Endothelial cell of umbilical vein (primary cell): ENCODE measurements at regions not wholly inside any gene's neighbourhood (a gene's known extent, or its start where the extent isn't known, plus 50 kb on each side); places are given as distances from the start of the nearest gene placed in this dataset.

Source experiments
- BruUV-seq: library from RNA; stranded (reverse); fragments of 400-500 nt; replicated peaks from 2 replicates; lab custom pipeline; 2021; lab: Mats Ljungman, UMichigan
- CTCF ChIA-PET: fragments of 300-600, 350-600 bp; sonication (Branson Sonifier 250); formaldehyde crosslinking; loops from one replicate; lab custom pipeline; 2021; ENCODE audit warnings: antibody characterized with exemption, inconsistent platforms; lab: Charles Lee
- POLR2A ChIA-PET: fragments of 300-600, 350-600 bp; sonication (Branson Sonifier 250); formaldehyde crosslinking; loops from one replicate; lab custom pipeline; 2021; ENCODE audit warnings: antibody characterized with exemption, inconsistent platforms; lab: Charles Lee
- DNase-seq: peaks from one replicate; pipeline ENCODE4 v3.0.0-alpha.2; 2011; ENCODE audit warnings: low read depth, low spot score
- FAIRE-seq: peaks from 2 replicates; lab custom pipeline; 2011; peaks lifted over from hg19 to GRCh38; lab: Jason Lieb, UNC
- H2AFZ ChIP-seq: 2 replicates; pipeline ENCODE4 v1.6.0; 2012; ENCODE audit warnings: low read depth, low read length, control low read depth, inconsistent platforms
- H3K27ac ChIP-seq: 2 replicates; pipeline ENCODE4 v1.5.1; 2011; ENCODE audit warnings: low read depth, mild to moderate bottlenecking, control low read depth, low read length, moderate library complexity; ENCODE audit not compliant: insufficient read depth
- H3K27me3 ChIP-seq, 2 experiments: 2 replicates each; pipeline versions ENCODE4 v1.6.0 to v1.6.1; 2011; ENCODE audit warnings: low read length in 2 of 2, mixed read lengths in 1 of 2; ENCODE audit not compliant: control insufficient read depth in 2 of 2, insufficient read depth in 2 of 2
- H3K36me3 ChIP-seq, 2 experiments: 2 replicates in 1 of 2; 3 replicates in 1 of 2; pipeline ENCODE4 v1.5.1; 2011; ENCODE audit warnings: low read length in 2 of 2, mild to moderate bottlenecking in 1 of 2, moderate library complexity in 1 of 2; ENCODE audit not compliant: control insufficient read depth in 2 of 2, insufficient read depth in 2 of 2; ENCODE audit errors: extremely low read depth in 1 of 2
- H3K4me1 ChIP-seq: 3 replicates; pipeline ENCODE4 v1.5.1; 2011; ENCODE audit warnings: mild to moderate bottlenecking, low read length; ENCODE audit not compliant: control insufficient read depth, insufficient read depth; ENCODE audit errors: extremely low read depth
- H3K4me2 ChIP-seq: 2 replicates; pipeline ENCODE4 v1.6.1; 2011; ENCODE audit warnings: low read length, control low read depth, mixed read lengths; ENCODE audit not compliant: insufficient read depth
- H3K4me3 ChIP-seq, 3 experiments: fragments of 200-600 bp in 1 of 3; sonication (generic), shearing (Covaris generic) in 1 of 3; replicated peaks in 1 of 3; 2 replicates each; pipeline ENCODE4 v1.5.1; 2011 to 2016; ENCODE audit warnings: control low read depth in 3 of 3, low read length in 3 of 3, mild to moderate bottlenecking in 2 of 3, inconsistent platforms in 1 of 3, low read depth in 1 of 3, moderate library complexity in 1 of 3; ENCODE audit not compliant: insufficient read depth in 1 of 3
- H3K79me2 ChIP-seq: 2 replicates; pipeline ENCODE4 v1.6.0; 2012; ENCODE audit warnings: low read length, inconsistent platforms; ENCODE audit not compliant: control insufficient read depth, insufficient read depth
- H3K9ac ChIP-seq: replicated peaks from 2 replicates; pipeline ENCODE3; 2011; ENCODE audit warnings: low read length, control low read depth; ENCODE audit not compliant: insufficient read depth; ENCODE audit errors: extremely low read depth
- H3K9me1 ChIP-seq: replicated peaks from 3 replicates; pipeline ENCODE4 v1.6.0; 2011; ENCODE audit warnings: mild to moderate bottlenecking, low read length; ENCODE audit not compliant: control insufficient read depth, insufficient read depth; ENCODE audit errors: extremely low read depth
- H3K9me3 ChIP-seq: replicated peaks from 2 replicates; pipeline ENCODE4 v1.5.1; 2012; ENCODE audit warnings: low read length, inconsistent platforms; ENCODE audit not compliant: control insufficient read depth, insufficient read depth
- H4K20me1 ChIP-seq: replicated peaks from 2 replicates; pipeline ENCODE3; 2011; ENCODE audit warnings: mild to moderate bottlenecking, low read length; ENCODE audit not compliant: control insufficient read depth, insufficient read depth; ENCODE audit errors: extremely low read depth
- EZH2 ChIP-seq: IDR thresholded peaks from 2 replicates; pipeline ENCODE4 v1.6.1; 2012; ENCODE audit warnings: borderline replicate concordance, low read depth, mild to moderate bottlenecking, moderate library complexity, low read length, inconsistent platforms; ENCODE audit not compliant: severe bottlenecking
- FOS ChIP-seq: IDR thresholded peaks from 2 replicates; pipeline ENCODE4 v1.6.1; 2011; ENCODE audit warnings: mild to moderate bottlenecking, low read length, moderate library complexity, borderline replicate concordance; ENCODE audit not compliant: insufficient read depth
- GATA2 ChIP-seq: IDR thresholded peaks from 2 replicates; pipeline ENCODE4 v1.7.0; 2011; ENCODE audit warnings: low read depth, mild to moderate bottlenecking, moderate library complexity, mixed read lengths, low read length; ENCODE audit not compliant: insufficient read length, insufficient read depth
- JUN ChIP-seq: IDR thresholded peaks from 2 replicates; pipeline ENCODE4 v1.6.1; 2011; ENCODE audit warnings: borderline replicate concordance, low read depth; ENCODE audit not compliant: insufficient read length, insufficient read depth
- MYC ChIP-seq: IDR thresholded peaks from one replicate; pipeline ENCODE4 v1.6.1; 2011; ENCODE audit warnings: mild to moderate bottlenecking, low read depth, low read length
- POLR2A ChIP-seq: IDR thresholded peaks from 2 replicates; pipeline ENCODE4 v1.6.1; 2012; ENCODE audit warnings: low read depth, mild to moderate bottlenecking, control low read depth, low read length
- POLR2AphosphoS5 ChIP-seq: IDR thresholded peaks from 2 replicates; pipeline ENCODE4 v1.6.1; 2012; ENCODE audit warnings: low read depth, mild to moderate bottlenecking, control low read depth, low read length, moderate library complexity; ENCODE audit not compliant: insufficient read depth
- dilution Hi-C: fragments of 300-500 bp; cut with MboI; formaldehyde crosslinking; loops from one replicate; pipeline ENCODE4 v1.15.0; 2019; ENCODE audit warnings: low sequenced_read_pairs; ENCODE audit not compliant: extremely low pct_ligation_motif_present
- intact Hi-C: fragments of 100-400 bp; cut with micrococcal nuclease; formaldehyde crosslinking; loops from one replicate; pipeline ENCODE4 v1.10.0; 2022
- TF ChIP-seq, protein P1 (sequence below): IDR thresholded peaks from 2 replicates; pipeline ENCODE4 v1.6.1; 2011; ENCODE audit not compliant: insufficient read depth, insufficient read length
- TF ChIP-seq, protein P2 (sequence below), 2 donors: IDR thresholded peaks; 1 replicate in 1 of 2; 2 replicates in 1 of 2; pipeline ENCODE4 v1.5.1; 2011; ENCODE audit warnings: low read length in 2 of 2, mild to moderate bottlenecking in 2 of 2, moderate library complexity in 2 of 2, control low read depth in 1 of 2, inconsistent platforms in 1 of 2, low read depth in 1 of 2; ENCODE audit not compliant: insufficient read depth in 1 of 2; ENCODE audit errors: extremely low read depth in 1 of 2

DNA sequence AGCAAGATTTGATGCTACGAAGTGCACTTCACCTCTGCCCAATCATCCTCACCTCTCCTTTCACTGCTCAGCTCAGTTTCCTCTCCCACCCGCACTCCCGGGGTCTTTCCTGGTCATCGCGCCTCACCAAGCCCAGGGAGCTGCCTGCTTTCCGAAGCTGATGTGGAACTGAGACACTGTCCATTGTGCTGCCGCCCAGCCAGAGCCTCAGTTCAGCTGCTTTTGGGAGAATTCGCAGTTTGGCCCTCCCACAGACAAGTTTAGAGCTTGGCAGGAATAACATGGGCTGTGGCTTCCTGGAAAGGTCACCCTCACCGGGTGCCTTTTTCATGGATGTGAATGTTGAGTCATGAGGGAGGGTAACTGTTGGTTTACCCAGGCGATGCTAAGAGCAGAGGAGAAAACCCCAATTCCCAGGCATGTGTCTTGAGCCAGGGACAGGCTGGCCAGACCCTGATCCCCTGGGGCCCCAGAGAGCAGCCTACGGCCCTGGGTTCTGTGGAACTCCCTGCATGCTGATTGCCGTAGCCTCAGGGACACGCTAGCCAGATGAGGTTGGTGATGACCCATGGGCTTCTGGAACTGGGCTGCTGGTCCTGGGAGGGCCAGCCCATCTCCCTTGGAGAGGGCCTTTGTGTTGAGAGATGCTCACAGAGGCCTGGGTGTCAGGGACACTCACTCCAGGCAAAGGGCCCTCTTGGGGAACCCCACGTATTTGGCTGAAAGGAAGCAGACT, 1687.5 kb downstream of the TP53TG3F start:
- Histone ChIP-seq H3K4me3 (no peak overlapping the region), H3K9ac (no peak overlapping the region), H4K20me1 (no peaks in the 10 kb centered on the region), H3K27ac (no peak overlapping the region), H3K79me2 (no peaks in the 10 kb centered on the region), H3K4me1 (no peaks in the 10 kb centered on the region), H3K27me3 (no peaks in the 10 kb centered on the region), H3K4me2 (no peak overlapping the region), H3K9me3 (peaks cover 12% of the 10 kb centered on the region), H2AFZ (no peak overlapping the region), H3K36me3 (no peaks in the 10 kb centered on the region), H3K9me1 (no peaks in the 10 kb centered on the region)
- TF ChIP-seq, protein P1, sequence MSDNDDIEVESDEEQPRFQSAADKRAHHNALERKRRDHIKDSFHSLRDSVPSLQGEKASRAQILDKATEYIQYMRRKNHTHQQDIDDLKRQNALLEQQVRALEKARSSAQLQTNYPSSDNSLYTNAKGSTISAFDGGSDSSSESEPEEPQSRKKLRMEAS, result no peak
- dilution Hi-C loops (no loop called here), intact Hi-C loops (no loop called here)
- FAIRE-seq (no peak), DNase-seq (no peak)
- ChIA-PET CTCF (no interaction called here), POLR2A (no interaction called here)
- no TSS peak for BruUV-seq

DNA sequence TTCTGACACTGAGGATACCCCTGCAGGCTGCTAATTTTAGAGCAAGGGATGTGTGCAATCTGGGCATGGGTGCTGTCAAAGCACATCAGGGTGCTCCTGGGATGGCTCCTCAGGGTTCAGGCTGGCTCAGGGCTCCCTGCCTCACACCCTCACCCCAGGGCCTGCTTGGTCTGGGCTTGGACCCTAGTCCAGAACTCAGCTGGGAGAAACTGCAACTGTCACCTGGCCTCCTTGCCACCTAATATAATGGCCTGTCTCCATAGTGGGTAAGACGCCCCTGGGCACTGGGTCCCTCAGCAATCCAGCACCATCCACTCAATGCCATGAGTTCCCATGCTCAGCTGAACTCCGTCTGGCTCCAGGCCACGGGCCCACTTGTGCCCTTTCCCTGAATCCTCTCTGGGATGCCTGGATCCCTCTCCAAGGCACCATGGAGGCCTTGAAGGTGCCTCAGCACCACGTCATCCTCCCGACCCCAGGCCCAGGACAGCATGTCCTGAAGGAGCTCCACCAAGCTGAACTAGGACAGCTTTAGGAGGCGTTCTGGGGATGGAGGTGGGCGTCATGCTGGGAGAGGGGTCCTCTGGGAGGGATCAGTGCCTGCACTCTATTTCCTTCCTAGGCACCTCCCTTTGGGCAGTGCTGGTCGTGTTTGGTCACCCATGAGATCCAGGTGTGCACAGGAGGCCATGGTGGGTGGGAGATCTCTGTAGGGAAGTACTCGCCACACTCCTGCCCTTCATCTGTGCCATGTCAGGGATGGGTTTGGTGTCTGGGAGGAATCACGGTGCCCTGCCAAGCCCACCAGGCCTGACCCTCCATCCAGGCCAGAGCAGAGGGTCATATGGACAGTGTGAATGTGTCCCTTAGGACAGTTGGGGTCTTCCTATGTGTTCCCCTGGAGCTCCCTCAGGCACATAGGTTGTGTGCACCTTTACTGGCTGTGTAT, 1688.4 kb downstream of the TP53TG3F start:
- DNase-seq (no peak), FAIRE-seq (no peak)
- Histone ChIP-seq H3K27me3 (no peaks in the 10 kb centered on the region), H3K9me1 (no peaks in the 10 kb centered on the region), H3K4me3 (no peak overlapping the region), H3K9ac (no peak overlapping the region), H3K79me2 (no peaks in the 10 kb centered on the region), H2AFZ (no peak overlapping the region), H3K4me1 (no peaks in the 10 kb centered on the region), H4K20me1 (no peaks in the 10 kb centered on the region), H3K36me3 (no peaks in the 10 kb centered on the region), H3K27ac (no peak overlapping the region), H3K9me3 (peaks cover 16% of the 10 kb centered on the region), H3K4me2 (no peak overlapping the region)
- dilution Hi-C loops, result no loop called here
- CTCF ChIA-PET, result no interaction called here
- POLR2A ChIA-PET, result no interaction called here
- TF ChIP-seq MYC, result no peak
- TF ChIP-seq, protein P2, sequence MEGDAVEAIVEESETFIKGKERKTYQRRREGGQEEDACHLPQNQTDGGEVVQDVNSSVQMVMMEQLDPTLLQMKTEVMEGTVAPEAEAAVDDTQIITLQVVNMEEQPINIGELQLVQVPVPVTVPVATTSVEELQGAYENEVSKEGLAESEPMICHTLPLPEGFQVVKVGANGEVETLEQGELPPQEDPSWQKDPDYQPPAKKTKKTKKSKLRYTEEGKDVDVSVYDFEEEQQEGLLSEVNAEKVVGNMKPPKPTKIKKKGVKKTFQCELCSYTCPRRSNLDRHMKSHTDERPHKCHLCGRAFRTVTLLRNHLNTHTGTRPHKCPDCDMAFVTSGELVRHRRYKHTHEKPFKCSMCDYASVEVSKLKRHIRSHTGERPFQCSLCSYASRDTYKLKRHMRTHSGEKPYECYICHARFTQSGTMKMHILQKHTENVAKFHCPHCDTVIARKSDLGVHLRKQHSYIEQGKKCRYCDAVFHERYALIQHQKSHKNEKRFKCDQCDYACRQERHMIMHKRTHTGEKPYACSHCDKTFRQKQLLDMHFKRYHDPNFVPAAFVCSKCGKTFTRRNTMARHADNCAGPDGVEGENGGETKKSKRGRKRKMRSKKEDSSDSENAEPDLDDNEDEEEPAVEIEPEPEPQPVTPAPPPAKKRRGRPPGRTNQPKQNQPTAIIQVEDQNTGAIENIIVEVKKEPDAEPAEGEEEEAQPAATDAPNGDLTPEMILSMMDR (IDR thresholded peaks at IDR 0.05; ENCODE audit: extremely low read depth in 1 of 2, insufficient read depth in 1 of 2, low read depth in 1 of 2, low read length in 2 of 2), result no peak
- TF ChIP-seq FOS, result no peak
- no peak for TF ChIP-seq POLR2AphosphoS5
- TF ChIP-seq POLR2A, result no peak
- no peak for TF ChIP-seq GATA2
- TF ChIP-seq EZH2, result no peak
- TF ChIP-seq JUN, result no peak
- TF ChIP-seq, protein P1, result no peak
- BruUV-seq, result no TSS peak
- intact Hi-C loops, result no loop called here
